ENCODE measurements at regions not wholly inside any gene's neighbourhood (a gene's known extent, or its start where the extent isn't known, plus 50 kb on each side); places are given as distances from the start of the nearest gene placed in this dataset.

- TF ChIP-seq CTCF (conservative IDR thresholded peaks at IDR 0.05; ENCODE audit: low read depth, low read length) (no peak), EZH2phosphoT487 (IDR thresholded peaks at IDR 0.05; ENCODE audit: borderline replicate concordance, low read length) (no peak), EZH2 (IDR thresholded peaks at IDR 0.05; ENCODE audit: low read length, unreplicated experiment) (no peak)
These were observed 64.7 kb downstream of the HYCC1 start for GRCh38 chr7:22949221-22949620.

Data from PC-3 (cell line).